NCI-H82 (cell line): ENCODE measurements at regions not wholly inside any gene's neighbourhood (a gene's known extent, or its start where the extent isn't known, plus 50 kb on each side); places are given as distances from the start of the nearest gene placed in this dataset.

ENCODE experiments used
- DNase-seq: peaks from one replicate; lab custom pipeline; 2025; lab: John Stamatoyannopoulos, UW

DNA sequence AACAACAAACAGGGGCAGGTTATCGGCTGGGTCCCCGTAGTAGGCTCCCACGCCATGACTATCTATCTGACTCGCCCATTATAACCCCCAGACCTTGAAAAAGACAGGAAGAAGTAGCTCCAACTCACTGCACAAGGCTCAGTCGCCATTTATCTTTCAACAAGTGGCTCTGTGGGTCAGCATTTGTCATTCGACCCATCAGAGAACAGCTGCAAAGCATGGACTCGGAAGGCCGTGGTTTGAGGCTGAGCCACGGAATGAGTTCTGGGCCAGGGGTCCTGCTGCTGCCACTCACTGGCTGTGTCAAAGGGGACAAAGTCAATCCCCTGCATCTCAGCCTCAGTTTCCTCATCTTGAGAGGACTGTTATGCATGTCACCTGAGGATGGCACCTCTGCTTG, 131.0 kb downstream of the DMRTA2 start:
- DNase-seq, result no peak

- DNase-seq, result no peak
These were observed 133.7 kb downstream of the DMRTA2 start for GRCh38 chr1:50289495-50289894.

- no peak for DNase-seq
These were observed 137.2 kb downstream of the DMRTA2 start for GRCh38 chr1:50285994-50286393.

DNA sequence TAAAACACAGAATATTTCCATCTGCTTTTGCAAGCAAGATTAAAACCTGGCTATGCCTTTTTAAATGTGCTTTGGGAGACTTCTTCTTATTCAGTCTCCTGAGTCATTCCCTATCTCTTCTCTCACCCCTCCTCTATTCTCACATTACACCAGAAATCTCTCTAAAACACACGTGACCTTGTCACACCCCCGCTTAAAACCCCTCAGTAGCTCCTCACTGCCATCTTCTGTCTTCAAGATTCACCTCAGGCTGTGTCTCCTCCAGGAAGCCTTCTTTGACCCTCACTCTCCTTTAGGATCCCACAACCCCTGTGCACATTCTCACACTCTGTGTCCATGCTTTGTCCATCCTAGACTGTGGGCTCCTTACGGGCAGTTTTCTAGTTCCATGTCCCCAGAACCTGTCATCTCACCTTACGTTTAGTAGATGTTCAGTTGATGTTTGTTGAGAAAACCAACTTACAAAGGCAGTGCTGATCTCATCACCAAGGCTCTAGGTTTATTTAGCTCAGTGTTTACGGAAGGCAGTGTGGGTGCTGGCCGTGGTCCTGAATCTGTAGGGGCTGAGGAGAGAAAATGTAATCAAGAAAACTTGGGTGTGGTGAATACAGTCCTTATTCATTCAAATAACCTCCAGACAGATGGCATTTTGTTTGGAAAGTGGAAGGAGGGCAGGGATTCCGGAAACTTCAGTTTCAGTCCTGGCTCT, 143.5 kb downstream of the DMRTA2 start:
- DNase-seq, result peak; percentile 49

DNA sequence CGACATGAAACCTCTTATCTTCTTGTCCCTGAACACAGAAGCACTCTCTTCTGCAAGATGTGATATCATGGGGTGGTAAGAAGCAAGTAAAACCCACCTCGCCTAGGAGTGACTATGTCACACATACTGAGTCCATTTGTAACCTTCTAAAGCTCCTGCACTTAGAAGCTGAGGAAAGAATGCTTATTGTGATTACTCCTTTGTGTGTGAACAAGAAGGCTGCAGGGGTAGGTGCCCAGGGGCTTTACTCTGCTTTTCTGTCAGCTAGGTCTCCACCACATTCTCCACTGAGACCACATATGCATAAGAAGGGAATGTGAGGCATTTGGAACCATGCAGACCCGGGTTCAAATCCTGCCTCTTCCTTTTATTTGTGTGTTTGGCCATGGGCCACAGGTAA, 144.3 kb downstream of the DMRTA2 start:
- no peak for DNase-seq

GRCh38 chr1:50278410-50278809, 144.8 kb downstream of the DMRTA2 start:
- peak; percentile 34 for DNase-seq

DNA sequence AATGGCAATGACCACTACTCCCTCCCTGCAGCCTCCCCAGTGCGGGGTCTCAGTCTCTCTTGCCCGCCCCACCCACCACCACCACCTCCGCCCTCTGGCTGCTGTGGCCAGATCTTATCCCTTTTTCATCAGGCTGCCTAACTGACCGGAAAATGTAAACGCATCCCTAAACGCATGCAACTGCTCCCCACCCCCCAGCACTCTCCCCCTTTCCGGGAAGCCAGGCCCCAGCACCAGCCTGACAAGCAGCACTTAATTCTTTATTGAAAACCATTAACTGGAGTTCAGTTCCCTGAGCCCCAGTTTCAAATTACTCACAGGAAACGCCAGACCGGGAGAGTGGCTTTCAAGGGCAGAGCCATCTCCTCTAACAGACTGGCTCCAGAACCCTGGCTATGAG, 147.7 kb downstream of the DMRTA2 start:
- peak; percentile 72 for DNase-seq

GRCh38 chr1:50272912-50273311, 150.3 kb downstream of the DMRTA2 start:
- DNase-seq, result peak; percentile 76

- DNase-seq, result peak; percentile 84
These were observed 151.2 kb downstream of the DMRTA2 start for GRCh38 chr1:50271968-50272578.

DNA sequence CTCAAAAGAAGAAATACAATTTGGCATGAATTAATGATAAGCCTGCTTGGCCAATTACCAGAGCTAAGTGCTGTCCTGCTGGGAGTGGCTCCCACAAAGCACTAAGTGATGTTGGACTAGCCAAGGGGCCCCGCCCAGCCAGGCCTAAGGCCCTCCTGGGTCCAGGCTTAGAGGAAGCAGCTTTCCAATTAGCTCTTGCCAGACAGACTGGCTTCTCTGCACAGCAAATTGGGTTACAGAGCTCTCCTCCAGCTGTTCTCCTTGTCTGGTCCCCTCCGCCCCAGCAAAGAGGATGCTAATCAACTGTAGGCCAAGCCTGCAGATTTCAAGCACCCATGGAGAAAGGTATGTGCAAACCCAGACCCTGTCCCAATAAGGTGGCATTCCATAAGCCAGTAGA, 151.9 kb downstream of the DMRTA2 start:
- peak; percentile 100 for DNase-seq

- peak; percentile 81 for DNase-seq
These were observed 152.3 kb downstream of the DMRTA2 start for GRCh38 chr1:50270926-50271325.

DNA sequence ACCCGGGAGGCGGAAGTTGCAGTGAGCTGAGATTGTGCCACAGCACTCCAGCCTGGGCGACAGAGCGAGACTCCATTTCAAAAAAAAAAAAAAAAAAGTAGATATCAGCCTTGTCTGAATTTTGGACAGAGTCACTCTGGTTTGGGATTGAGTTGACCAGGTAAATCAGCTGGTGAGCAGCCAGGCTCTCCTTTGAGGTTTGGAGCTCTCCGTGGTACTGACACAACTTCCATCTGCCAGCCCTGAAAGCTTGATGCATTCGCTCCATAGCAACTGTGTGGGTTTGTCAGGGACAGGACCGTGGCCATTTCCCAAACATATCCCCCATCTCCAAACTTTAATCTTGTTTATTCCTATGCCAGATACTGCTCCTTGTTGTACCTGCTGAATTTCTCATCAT, 155.2 kb downstream of the DMRTA2 start:
- no peak for DNase-seq

- DNase-seq, result no peak
These were observed 156.7 kb downstream of the DMRTA2 start for GRCh38 chr1:50266509-50266908.

- no peak for DNase-seq
These were observed 157.1 kb downstream of the ELAVL4 start for GRCh38 chr1:50265790-50266314.

- DNase-seq, result peak; percentile 14
These were observed 155.9 kb downstream of the ELAVL4 start for GRCh38 chr1:50264590-50264989.

DNA sequence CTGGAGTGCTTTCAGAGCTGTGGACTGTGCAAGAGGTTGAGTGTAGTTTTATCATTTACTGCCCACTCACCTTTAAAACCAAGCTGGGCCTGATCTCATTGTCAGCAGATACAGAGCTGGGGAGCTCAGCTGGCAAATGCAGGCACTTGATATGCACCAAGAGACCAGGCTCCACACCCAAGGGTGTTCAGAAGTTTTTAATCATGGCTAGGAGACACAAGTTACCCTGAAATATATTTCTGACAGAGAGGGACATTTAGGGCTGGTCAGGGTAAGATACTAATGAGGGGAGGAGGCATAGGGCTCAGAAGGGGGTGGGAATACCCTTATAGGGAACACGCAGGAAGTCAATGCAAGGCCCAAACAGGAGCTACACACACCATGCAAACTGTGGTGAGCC, 153.7 kb downstream of the ELAVL4 start:
- no peak for DNase-seq

- no peak for DNase-seq
These were observed 153.2 kb downstream of the ELAVL4 start for GRCh38 chr1:50261951-50262350.

GRCh38 chr1:50257940-50258685, 149.4 kb downstream of the ELAVL4 start:
- no peak for DNase-seq

- DNase-seq, result no peak
These were observed 148.3 kb downstream of the ELAVL4 start for GRCh38 chr1:50257029-50257428.
